ENCODE measurements at regions not wholly inside any gene's neighbourhood (a gene's known extent, or its start where the extent isn't known, plus 50 kb on each side); places are given as distances from the start of the nearest gene placed in this dataset.

DNA sequence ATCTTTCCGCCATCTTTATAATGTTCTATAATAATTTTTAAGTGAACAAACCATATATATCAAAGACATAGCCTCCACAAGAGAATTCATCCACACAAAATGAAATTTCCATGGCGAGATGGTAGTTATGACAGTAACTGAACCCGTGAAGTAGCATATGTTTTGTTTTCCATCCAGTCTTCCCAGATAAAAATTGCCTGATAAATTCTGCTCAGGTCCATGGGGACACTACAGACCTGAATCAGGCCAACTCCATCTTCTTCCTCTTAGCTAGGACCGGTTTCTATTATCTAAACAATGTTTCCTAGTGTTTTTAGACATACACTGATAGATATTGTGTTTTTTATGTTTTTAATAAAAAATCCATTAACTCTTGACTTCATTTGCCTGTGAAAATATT is 235.7 kb downstream of the PLK2 start:
- DNase-seq: no peak
- Histone ChIP-seq H3K27me3 (ENCODE audit: insufficient read depth) (no peaks in the 10 kb centered on the region), H3K9me3 (no peaks in the 10 kb centered on the region), H3K36me3 (replicated peaks in 1 of 2; ENCODE audit: control insufficient read depth in 1 of 2, insufficient read depth in 2 of 2, low read length in 1 of 2) (no peaks in the 10 kb centered on the region), H3K4me2 (no peak overlapping the region), H3F3A (replicated peaks; ENCODE audit: insufficient read depth) (no peaks in the 10 kb centered on the region), H3K79me2 (ENCODE audit: insufficient read depth) (no peaks in the 10 kb centered on the region), H4K20me1 (ENCODE audit: insufficient read depth) (no peaks in the 10 kb centered on the region), H3K9me2 (no peaks in the 10 kb centered on the region), H2AFZ (ENCODE audit: low read depth) (no peak overlapping the region), H3K27ac (ENCODE audit: low read depth in 2 of 2, low read length in 1 of 2) (no peak overlapping the region), H3K9ac (no peak overlapping the region), H3K4me3 (ENCODE audit: low read depth in 2 of 2, low read length in 1 of 2) (no peak overlapping the region), H3K4me1 (ENCODE audit: control insufficient read depth in 1 of 2, insufficient read depth in 2 of 2, low read depth in 1 of 2, low read length in 1 of 2) (no peaks in the 10 kb centered on the region; a peak in 1 of 4 replicates)
- CTCF ChIA-PET: interaction anchor here (1.2 to 1.4 kb wide), 2 partner anchors 11 to 41 kb away, joined by 3 to 4 read pairs; no protein-coding TSS in a partner anchor
- TF ChIP-seq EP300 (IDR thresholded peaks at IDR 0.05; ENCODE audit: borderline replicate concordance in 1 of 2, low read depth in 1 of 2, low read length in 1 of 2): no peak
- TF ChIP-seq, protein P1, sequence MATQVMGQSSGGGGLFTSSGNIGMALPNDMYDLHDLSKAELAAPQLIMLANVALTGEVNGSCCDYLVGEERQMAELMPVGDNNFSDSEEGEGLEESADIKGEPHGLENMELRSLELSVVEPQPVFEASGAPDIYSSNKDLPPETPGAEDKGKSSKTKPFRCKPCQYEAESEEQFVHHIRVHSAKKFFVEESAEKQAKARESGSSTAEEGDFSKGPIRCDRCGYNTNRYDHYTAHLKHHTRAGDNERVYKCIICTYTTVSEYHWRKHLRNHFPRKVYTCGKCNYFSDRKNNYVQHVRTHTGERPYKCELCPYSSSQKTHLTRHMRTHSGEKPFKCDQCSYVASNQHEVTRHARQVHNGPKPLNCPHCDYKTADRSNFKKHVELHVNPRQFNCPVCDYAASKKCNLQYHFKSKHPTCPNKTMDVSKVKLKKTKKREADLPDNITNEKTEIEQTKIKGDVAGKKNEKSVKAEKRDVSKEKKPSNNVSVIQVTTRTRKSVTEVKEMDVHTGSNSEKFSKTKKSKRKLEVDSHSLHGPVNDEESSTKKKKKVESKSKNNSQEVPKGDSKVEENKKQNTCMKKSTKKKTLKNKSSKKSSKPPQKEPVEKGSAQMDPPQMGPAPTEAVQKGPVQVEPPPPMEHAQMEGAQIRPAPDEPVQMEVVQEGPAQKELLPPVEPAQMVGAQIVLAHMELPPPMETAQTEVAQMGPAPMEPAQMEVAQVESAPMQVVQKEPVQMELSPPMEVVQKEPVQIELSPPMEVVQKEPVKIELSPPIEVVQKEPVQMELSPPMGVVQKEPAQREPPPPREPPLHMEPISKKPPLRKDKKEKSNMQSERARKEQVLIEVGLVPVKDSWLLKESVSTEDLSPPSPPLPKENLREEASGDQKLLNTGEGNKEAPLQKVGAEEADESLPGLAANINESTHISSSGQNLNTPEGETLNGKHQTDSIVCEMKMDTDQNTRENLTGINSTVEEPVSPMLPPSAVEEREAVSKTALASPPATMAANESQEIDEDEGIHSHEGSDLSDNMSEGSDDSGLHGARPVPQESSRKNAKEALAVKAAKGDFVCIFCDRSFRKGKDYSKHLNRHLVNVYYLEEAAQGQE (IDR thresholded peaks at IDR 0.05; ENCODE audit: low read depth, low read length): no peak
- no peak for TF ChIP-seq MEF2A (IDR thresholded peaks at IDR 0.05; ENCODE audit: borderline replicate concordance, low read depth)
- no peak for TF ChIP-seq EZH2phosphoT487 (IDR thresholded peaks at IDR 0.05; ENCODE audit: borderline replicate concordance, low read depth)
- no peak for TF ChIP-seq ELF1 (IDR thresholded peaks at IDR 0.05)
- TF ChIP-seq POLR2AphosphoS5 (IDR thresholded peaks at IDR 0.05; ENCODE audit: low read depth, low read length): no peak
- no peak for TF ChIP-seq RXRA (IDR thresholded peaks at IDR 0.05; ENCODE audit: borderline replicate concordance, low read depth)
- no peak for TF ChIP-seq MXI1 (IDR thresholded peaks at IDR 0.05; ENCODE audit: low read depth, low read length)
- TF ChIP-seq, protein P2, sequence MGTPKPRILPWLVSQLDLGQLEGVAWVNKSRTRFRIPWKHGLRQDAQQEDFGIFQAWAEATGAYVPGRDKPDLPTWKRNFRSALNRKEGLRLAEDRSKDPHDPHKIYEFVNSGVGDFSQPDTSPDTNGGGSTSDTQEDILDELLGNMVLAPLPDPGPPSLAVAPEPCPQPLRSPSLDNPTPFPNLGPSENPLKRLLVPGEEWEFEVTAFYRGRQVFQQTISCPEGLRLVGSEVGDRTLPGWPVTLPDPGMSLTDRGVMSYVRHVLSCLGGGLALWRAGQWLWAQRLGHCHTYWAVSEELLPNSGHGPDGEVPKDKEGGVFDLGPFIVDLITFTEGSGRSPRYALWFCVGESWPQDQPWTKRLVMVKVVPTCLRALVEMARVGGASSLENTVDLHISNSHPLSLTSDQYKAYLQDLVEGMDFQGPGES (IDR thresholded peaks at IDR 0.05; ENCODE audit: low read depth, low read length): no peak
- no peak for TF ChIP-seq SIN3A (IDR thresholded peaks at IDR 0.05; ENCODE audit: borderline replicate concordance, low read depth, low read length)
- TF ChIP-seq, protein P3, sequence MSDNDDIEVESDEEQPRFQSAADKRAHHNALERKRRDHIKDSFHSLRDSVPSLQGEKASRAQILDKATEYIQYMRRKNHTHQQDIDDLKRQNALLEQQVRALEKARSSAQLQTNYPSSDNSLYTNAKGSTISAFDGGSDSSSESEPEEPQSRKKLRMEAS (IDR thresholded peaks at IDR 0.05; ENCODE audit: low read depth): no peak
- TF ChIP-seq, protein P4, sequence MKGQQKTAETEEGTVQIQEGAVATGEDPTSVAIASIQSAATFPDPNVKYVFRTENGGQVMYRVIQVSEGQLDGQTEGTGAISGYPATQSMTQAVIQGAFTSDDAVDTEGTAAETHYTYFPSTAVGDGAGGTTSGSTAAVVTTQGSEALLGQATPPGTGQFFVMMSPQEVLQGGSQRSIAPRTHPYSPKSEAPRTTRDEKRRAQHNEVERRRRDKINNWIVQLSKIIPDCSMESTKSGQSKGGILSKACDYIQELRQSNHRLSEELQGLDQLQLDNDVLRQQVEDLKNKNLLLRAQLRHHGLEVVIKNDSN (IDR thresholded peaks at IDR 0.05; ENCODE audit: borderline replicate concordance, low read depth): no peak
- TF ChIP-seq, protein P5, sequence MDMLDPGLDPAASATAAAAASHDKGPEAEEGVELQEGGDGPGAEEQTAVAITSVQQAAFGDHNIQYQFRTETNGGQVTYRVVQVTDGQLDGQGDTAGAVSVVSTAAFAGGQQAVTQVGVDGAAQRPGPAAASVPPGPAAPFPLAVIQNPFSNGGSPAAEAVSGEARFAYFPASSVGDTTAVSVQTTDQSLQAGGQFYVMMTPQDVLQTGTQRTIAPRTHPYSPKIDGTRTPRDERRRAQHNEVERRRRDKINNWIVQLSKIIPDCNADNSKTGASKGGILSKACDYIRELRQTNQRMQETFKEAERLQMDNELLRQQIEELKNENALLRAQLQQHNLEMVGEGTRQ (IDR thresholded peaks at IDR 0.05; ENCODE audit: borderline replicate concordance, low read depth, low read length): no peak
- TF ChIP-seq TAF1 (IDR thresholded peaks at IDR 0.05; ENCODE audit: borderline replicate concordance, low read depth, low read length): no peak
- 85% methylated on average over 4 of the region's 4 CpGs for WGBS (ENCODE audit: low lambda C conversion rate)
- POLR2A ChIA-PET: no interaction called here
